ENCODE measurements at regions not wholly inside any gene's neighbourhood (a gene's known extent, or its start where the extent isn't known, plus 50 kb on each side); places are given as distances from the start of the nearest gene placed in this dataset.

DNA sequence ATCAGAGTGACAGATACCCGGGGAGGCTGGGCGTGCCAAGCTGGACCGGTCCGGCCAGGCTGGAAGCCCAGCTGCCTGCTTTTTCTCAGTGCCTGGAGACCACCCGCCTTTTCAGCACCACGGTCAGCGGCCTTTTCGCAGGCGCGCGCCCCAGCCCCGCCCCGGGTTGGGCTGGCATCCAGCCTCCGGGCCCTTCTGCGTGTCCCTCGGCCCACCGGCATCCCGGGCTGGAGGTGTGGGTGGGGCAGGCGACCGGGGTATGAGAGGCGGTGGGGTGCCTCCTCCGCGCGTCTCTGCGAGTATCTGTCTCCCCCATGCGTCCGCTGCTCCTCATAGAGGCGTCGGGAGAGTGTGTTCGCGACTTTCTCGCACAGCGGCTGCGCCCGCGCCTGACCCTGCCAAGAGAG lies 102.5 kb downstream of the MRM1 start (continued):
- TF ChIP-seq ATF3 (CRISPR knock-in tag; conservative IDR thresholded peaks at IDR 0.05) (no peak), HMGA2 (CRISPR knock-in tag; IDR thresholded peaks at IDR 0.05) (no peak), NFYB (CRISPR knock-in tag; conservative IDR thresholded peaks at IDR 0.05; ENCODE audit: low read depth) (no peak), ERG (CRISPR knock-in tag; IDR thresholded peaks at IDR 0.05) (no peak), NR3C1 (CRISPR knock-in tag; conservative IDR thresholded peaks at IDR 0.05; ENCODE audit: low read depth) (no peak), FOXP1 (CRISPR knock-in tag; IDR thresholded peaks at IDR 0.05; ENCODE audit: borderline replicate concordance) (peak; percentile 95), CREM (CRISPR knock-in tag; IDR thresholded peaks at IDR 0.05) (no peak), GRHL2 (CRISPR knock-in tag; IDR thresholded peaks at IDR 0.05; ENCODE audit: insufficient replicate concordance, severe bottlenecking) (no peak), E2F1 (CRISPR knock-in tag; IDR thresholded peaks at IDR 0.05) (peak; percentile 87; the same call in 1 of the 2 replicates), ZBTB43 (CRISPR knock-in tag; IDR thresholded peaks at IDR 0.05) (peak; percentile 86; the same call in 1 of the 2 replicates), CTCF (IDR thresholded peaks at IDR 0.05) (no peak), ZNF232 (CRISPR knock-in tag; IDR thresholded peaks at IDR 0.05) (peak; percentile 93), PRDM15 (CRISPR knock-in tag; IDR thresholded peaks at IDR 0.05) (peak; percentile 52), CREB1 (CRISPR knock-in tag; IDR thresholded peaks at IDR 0.05) (peak; percentile 69), ZBTB21 (CRISPR knock-in tag; IDR thresholded peaks at IDR 0.05; ENCODE audit: borderline replicate concordance) (peak; percentile 40; the same call in 1 of the 2 replicates), JAZF1 (CRISPR knock-in tag; IDR thresholded peaks at IDR 0.05) (no peak), TEAD4 (CRISPR knock-in tag; IDR thresholded peaks at IDR 0.05) (peak; percentile 77; the same call in 1 of the 2 replicates)
- TF ChIP-seq, protein P1, sequence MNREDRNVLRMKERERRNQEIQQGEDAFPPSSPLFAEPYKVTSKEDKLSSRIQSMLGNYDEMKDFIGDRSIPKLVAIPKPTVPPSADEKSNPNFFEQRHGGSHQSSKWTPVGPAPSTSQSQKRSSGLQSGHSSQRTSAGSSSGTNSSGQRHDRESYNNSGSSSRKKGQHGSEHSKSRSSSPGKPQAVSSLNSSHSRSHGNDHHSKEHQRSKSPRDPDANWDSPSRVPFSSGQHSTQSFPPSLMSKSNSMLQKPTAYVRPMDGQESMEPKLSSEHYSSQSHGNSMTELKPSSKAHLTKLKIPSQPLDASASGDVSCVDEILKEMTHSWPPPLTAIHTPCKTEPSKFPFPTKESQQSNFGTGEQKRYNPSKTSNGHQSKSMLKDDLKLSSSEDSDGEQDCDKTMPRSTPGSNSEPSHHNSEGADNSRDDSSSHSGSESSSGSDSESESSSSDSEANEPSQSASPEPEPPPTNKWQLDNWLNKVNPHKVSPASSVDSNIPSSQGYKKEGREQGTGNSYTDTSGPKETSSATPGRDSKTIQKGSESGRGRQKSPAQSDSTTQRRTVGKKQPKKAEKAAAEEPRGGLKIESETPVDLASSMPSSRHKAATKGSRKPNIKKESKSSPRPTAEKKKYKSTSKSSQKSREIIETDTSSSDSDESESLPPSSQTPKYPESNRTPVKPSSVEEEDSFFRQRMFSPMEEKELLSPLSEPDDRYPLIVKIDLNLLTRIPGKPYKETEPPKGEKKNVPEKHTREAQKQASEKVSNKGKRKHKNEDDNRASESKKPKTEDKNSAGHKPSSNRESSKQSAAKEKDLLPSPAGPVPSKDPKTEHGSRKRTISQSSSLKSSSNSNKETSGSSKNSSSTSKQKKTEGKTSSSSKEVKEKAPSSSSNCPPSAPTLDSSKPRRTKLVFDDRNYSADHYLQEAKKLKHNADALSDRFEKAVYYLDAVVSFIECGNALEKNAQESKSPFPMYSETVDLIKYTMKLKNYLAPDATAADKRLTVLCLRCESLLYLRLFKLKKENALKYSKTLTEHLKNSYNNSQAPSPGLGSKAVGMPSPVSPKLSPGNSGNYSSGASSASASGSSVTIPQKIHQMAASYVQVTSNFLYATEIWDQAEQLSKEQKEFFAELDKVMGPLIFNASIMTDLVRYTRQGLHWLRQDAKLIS (CRISPR knock-in tag; IDR thresholded peaks at IDR 0.05; ENCODE audit: borderline replicate concordance) = no peak
- TF ChIP-seq, protein P2, sequence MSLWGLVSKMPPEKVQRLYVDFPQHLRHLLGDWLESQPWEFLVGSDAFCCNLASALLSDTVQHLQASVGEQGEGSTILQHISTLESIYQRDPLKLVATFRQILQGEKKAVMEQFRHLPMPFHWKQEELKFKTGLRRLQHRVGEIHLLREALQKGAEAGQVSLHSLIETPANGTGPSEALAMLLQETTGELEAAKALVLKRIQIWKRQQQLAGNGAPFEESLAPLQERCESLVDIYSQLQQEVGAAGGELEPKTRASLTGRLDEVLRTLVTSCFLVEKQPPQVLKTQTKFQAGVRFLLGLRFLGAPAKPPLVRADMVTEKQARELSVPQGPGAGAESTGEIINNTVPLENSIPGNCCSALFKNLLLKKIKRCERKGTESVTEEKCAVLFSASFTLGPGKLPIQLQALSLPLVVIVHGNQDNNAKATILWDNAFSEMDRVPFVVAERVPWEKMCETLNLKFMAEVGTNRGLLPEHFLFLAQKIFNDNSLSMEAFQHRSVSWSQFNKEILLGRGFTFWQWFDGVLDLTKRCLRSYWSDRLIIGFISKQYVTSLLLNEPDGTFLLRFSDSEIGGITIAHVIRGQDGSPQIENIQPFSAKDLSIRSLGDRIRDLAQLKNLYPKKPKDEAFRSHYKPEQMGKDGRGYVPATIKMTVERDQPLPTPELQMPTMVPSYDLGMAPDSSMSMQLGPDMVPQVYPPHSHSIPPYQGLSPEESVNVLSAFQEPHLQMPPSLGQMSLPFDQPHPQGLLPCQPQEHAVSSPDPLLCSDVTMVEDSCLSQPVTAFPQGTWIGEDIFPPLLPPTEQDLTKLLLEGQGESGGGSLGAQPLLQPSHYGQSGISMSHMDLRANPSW (CRISPR knock-in tag; conservative IDR thresholded peaks at IDR 0.05; ENCODE audit: low read depth) = no peak
- TF ChIP-seq, protein P3, sequence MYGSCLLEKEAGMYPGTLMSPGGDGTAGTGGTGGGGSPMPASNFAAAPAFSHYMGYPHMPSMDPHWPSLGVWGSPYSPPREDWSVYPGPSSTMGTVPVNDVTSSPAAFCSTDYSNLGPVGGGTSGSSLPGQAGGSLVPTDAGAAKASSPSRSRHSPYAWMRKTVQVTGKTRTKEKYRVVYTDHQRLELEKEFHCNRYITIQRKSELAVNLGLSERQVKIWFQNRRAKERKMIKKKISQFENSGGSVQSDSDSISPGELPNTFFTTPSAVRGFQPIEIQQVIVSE (CRISPR knock-in tag; IDR thresholded peaks at IDR 0.05; ENCODE audit: borderline replicate concordance) = no peak

Data from WTC11 (cell line).